SK-N-MC (cell line): ENCODE measurements at regions not wholly inside any gene's neighbourhood (a gene's known extent, or its start where the extent isn't known, plus 50 kb on each side); places are given as distances from the start of the nearest gene placed in this dataset.

ENCODE experiments used
- DNase-seq: peaks from one replicate; pipeline ENCODE4 v3.0.0-alpha.2; 2011; ENCODE audit warnings: low read depth, low spot score
- H3K27ac ChIP-seq: fragments of 200-600 bp; sonication (generic); 2 replicates; pipeline ENCODE4 v1.5.1; 2016; ENCODE audit warnings: mixed run types
- H3K36me3 ChIP-seq: fragments of 200-600 bp; sonication (generic); 2 replicates; pipeline ENCODE4 v1.6.1; 2017; ENCODE audit warnings: antibody characterized with exemption, low read length, mixed read lengths; ENCODE audit not compliant: insufficient read depth
- H3K4me3 ChIP-seq: fragments of 200-600 bp; sonication (generic); 2 replicates; pipeline ENCODE4 v1.5.1; 2016
- H3K9ac ChIP-seq: fragments of 200-600 bp; sonication (generic); 2 replicates; pipeline ENCODE4 v1.8.0; 2017; ENCODE audit warnings: mixed run types, mixed read lengths; ENCODE audit not compliant: insufficient read length
- H3K9me3 ChIP-seq: fragments of 200-600 bp; sonication (generic); 2 replicates; pipeline ENCODE4 v1.6.1; 2017; ENCODE audit warnings: low read depth, mild to moderate bottlenecking, antibody characterized with exemption, low read length, moderate library complexity, mixed read lengths
- EZH2 ChIP-seq: fragments of 200-600 bp; sonication (generic); IDR thresholded peaks from one replicate; pipeline ENCODE4 v1.6.1; 2017; ENCODE audit warnings: antibody characterized with exemption
- FOXP2 ChIP-seq: optimal IDR thresholded peaks from 2 replicates; pipeline ENCODE3; 2011; ENCODE audit warnings: mild to moderate bottlenecking, moderate library complexity; ENCODE audit not compliant: insufficient read depth; ENCODE audit errors: extremely low read length, control extremely low read depth
- POLR2AphosphoS5 ChIP-seq: IDR thresholded peaks from 2 replicates; pipeline ENCODE4 v1.6.1; 2012; ENCODE audit warnings: mild to moderate bottlenecking, low read depth, low read length, borderline replicate concordance

DNA sequence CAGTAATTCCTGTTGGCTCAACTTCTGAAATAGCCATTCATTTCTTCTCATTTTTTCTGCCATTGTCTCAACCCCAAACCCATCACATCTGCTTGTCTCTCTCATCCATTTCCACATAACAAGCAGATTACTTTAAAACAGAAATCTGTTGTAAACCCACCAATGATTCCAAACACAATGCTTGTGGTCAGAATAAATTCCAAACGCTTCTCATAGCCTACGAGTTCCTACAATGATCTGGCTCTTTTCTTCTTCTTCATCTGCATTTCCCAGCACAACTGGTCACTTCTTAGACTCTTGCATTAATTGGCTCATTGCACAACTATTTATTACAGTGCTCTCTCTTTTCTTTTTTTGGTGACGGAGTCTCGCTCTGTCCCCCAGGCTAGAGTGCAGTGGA, 364.1 kb downstream of the GATA3 start:
- Histone ChIP-seq H3K27ac (no peak overlapping the region), H3K36me3 (no peaks in the 10 kb centered on the region), H3K9me3 (no peaks in the 10 kb centered on the region), H3K9ac (no peak overlapping the region), H3K4me3 (no peak overlapping the region)
- TF ChIP-seq EZH2, result no peak
- TF ChIP-seq FOXP2, result no peak
- TF ChIP-seq POLR2AphosphoS5, result no peak
- no peak for DNase-seq

DNA sequence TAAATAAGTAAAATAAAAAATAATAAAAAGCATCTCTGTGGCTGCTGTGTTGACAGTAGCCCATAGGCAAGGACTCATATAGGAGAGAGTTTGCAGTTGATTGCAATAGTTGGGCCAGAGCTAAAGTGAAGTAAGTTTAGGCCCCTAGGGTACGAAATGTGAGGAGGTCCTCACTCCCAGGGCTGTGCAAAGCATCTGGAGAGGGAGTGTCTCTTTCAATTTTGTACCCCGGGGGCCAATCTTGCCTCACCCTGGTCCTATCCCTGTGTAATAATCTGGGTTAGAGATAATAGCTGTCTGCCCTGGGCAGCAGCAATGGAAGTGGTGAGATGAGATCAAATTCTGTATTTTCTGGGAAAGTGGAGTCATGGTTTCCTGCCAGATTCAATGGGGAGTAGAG, 365.7 kb downstream of the GATA3 start:
- Histone ChIP-seq H3K9ac (no peak overlapping the region), H3K4me3 (no peak overlapping the region), H3K27ac (no peak overlapping the region), H3K9me3 (no peaks in the 10 kb centered on the region), H3K36me3 (no peaks in the 10 kb centered on the region)
- no peak for TF ChIP-seq FOXP2
- DNase-seq, result no peak

DNA sequence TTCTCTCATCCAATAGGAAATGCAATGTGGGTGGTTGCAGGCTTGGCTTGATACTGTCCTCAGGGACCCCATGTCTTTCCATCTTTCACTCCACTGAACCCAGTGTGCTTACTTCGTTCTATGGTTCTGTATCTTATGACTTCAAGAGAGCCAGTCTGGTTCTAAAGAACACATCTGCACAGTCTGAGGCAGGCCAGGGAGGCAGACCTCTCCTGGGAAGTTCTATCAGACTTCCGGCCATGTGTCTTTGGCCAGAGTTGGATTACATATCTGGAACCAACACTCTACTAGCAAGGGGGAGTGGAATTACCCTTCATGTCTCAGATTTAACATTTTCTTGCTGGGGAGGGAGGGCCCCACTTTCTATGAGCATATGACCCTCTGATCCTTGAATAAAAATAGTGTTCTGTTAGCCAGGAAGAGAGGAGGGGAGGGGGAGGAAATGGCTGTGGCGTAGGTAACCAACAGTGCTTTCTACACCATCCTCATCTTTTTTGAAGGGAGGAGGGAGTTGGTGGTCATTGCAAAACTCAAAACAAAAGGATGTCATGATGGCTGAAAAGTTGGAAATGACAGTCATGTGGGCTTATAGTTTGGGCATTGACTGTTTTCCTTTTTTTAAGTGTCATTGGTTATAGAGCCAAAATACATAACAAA, 370.2 kb downstream of the GATA3 start:
- Histone ChIP-seq H3K27ac (no peak overlapping the region), H3K9ac (no peak overlapping the region), H3K4me3 (no peak overlapping the region), H3K9me3 (no peaks in the 10 kb centered on the region), H3K36me3 (no peaks in the 10 kb centered on the region)
- TF ChIP-seq EZH2, result no peak
- TF ChIP-seq POLR2AphosphoS5, result no peak
- TF ChIP-seq FOXP2, result no peak
- DNase-seq, result no peak

DNA sequence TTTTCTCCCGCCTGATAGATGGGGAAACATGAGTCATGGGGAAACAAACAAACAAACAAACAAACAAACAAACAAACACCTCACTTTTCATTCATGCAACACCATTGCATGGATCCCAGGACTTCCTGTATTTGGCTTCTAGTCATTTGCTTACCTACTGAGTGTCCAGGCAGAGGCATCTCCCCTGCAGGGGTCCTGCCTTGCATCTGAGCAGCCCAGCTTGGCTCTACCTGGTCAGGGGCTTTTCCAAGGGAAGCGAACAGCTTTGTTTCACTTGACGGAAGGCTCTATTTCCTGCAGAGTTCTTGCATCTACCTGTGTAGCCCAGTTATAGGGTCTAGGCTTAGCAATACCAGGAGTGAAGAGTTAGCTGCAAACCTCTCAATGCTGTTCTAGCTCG, 374.2 kb downstream of the GATA3 start:
- H3K9me3 ChIP-seq, result no peaks in the 10 kb centered on the region
- H3K4me3 ChIP-seq, result no peak overlapping the region
- TF ChIP-seq FOXP2 (no peak), EZH2 (no peak), POLR2AphosphoS5 (no peak)
- DNase-seq, result no peak
- H3K9ac ChIP-seq, result no peak overlapping the region
- H3K36me3 ChIP-seq, result no peaks in the 10 kb centered on the region
- no peak overlapping the region for H3K27ac ChIP-seq

DNA sequence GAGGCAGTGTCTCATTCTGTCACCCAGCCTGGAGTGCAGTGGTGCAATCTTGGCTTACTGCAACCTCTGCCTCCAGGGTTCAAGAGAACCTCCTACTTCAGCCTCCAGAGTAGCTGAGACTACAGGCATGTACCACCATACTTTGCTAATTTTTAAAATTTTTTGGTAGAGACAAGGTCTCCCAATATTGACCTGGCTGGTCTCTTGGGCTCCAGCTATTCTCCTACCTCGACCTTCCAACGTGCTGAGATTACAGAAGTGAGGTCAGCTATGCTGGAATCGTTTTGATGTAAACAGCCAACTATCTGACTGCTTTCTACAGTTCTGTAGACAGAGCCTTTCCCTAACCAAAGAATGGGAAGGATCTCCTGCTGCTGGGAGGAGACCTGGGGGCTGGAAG, 375.8 kb downstream of the GATA3 start:
- Histone ChIP-seq H3K27ac (no peak overlapping the region), H3K9ac (no peak overlapping the region), H3K9me3 (no peaks in the 10 kb centered on the region), H3K4me3 (no peak overlapping the region), H3K36me3 (no peaks in the 10 kb centered on the region)
- TF ChIP-seq FOXP2 (no peak), EZH2 (no peak), POLR2AphosphoS5 (no peak)
- DNase-seq, result no peak

DNA sequence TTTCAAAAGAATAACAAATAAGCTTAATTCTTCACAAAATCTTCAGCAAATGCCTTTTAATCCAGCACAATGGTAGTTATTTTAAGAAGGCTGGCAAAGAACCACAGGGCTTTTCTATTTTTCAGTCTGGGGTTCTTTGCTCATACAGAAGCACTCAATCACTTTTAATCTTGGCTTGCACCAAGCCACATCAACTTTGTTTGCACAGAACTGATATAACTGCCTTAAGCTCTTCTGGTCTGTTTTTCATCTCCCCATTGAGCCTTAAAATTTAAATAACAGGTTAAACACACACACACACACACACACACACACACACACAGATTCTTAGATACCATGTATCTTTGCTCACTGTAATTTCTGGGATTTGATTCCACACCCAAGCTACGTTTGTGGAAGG, 377.0 kb downstream of the GATA3 start:
- Histone ChIP-seq H3K4me3 (no peak overlapping the region), H3K9me3 (no peaks in the 10 kb centered on the region), H3K9ac (no peak overlapping the region), H3K27ac (no peak overlapping the region), H3K36me3 (no peaks in the 10 kb centered on the region)
- DNase-seq, result no peak
- no peak for TF ChIP-seq POLR2AphosphoS5
- TF ChIP-seq EZH2, result no peak
- no peak for TF ChIP-seq FOXP2

DNA sequence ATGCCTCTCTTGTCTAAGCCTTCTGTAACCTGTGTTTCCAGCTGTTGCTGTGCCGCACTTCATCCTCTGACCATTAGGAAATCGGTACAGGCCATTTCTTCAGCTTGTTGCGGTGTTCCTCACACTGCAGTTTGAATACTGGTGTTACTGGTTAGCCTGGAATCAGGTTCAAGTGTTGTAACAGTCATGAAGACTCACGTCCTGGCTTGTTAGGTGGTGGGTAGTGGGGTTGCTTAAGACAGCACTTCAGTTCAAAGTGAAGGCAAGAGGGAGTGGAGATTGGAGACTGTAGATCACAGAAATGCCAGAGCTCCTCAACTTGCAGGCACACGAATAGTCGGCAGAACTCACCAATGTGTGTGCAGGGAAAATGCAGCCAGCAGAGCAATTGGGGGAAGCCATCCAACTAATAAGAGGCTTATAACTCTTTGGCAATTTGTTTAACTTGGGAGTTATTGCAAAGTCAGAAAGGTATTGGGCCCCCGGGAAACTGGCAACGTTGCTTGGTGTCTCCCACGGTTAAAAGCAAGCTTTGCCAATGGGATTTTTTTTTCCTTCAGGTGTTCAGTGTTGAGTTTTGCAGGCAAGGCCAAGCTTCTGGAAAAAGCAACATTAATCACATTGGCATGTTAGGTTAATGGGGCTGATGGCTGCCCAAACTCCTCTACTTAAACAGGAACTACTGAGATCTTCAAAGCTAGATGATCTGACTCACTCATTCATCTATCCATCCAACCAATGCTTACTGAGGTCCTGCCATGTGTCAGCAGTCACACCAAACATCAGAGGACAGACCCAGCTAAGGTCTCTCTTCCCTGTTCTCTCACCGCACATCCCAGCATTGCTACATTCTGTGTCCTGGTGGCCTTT, 380.9 kb downstream of the GATA3 start:
- Histone ChIP-seq H3K9me3 (no peaks in the 10 kb centered on the region), H3K27ac (no peak overlapping the region), H3K9ac (no peak overlapping the region), H3K36me3 (no peaks in the 10 kb centered on the region), H3K4me3 (no peak overlapping the region)
- TF ChIP-seq FOXP2, result no peak
- no peak for TF ChIP-seq POLR2AphosphoS5
- no peak for TF ChIP-seq EZH2
- no peak for DNase-seq

DNA sequence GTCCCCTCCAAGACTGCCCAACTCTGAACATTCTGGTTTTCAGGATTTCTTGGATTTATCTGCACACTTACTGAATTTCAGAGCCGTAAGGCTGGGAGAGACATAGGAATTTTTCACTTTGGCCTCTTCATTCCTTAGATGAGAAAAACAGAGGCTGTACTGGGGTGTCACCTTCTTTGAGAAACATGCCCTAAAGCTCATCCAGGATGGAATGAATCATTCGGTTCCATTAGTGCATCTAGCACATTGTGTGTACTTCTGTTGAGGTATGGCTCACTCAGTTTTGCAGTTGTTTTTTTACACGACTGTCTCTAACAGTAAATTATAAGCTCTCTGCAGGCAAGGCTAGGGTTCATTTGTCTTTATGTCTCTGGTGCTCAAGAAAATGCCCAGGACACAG, 383.4 kb downstream of the GATA3 start:
- DNase-seq, result no peak
- Histone ChIP-seq H3K9ac (no peak overlapping the region), H3K36me3 (no peaks in the 10 kb centered on the region), H3K4me3 (no peak overlapping the region), H3K27ac (no peak overlapping the region), H3K9me3 (no peaks in the 10 kb centered on the region)
- TF ChIP-seq FOXP2 (no peak), POLR2AphosphoS5 (no peak), EZH2 (no peak)
